ENCODE measurements at regions not wholly inside any gene's neighbourhood (a gene's known extent, or its start where the extent isn't known, plus 50 kb on each side); places are given as distances from the start of the nearest gene placed in this dataset.
"Not testable (repeated sequence)": the region's sequence is repeated elsewhere in the genome, so short reads cannot be mapped to it uniquely, and the experiment has no call there.

DNA sequence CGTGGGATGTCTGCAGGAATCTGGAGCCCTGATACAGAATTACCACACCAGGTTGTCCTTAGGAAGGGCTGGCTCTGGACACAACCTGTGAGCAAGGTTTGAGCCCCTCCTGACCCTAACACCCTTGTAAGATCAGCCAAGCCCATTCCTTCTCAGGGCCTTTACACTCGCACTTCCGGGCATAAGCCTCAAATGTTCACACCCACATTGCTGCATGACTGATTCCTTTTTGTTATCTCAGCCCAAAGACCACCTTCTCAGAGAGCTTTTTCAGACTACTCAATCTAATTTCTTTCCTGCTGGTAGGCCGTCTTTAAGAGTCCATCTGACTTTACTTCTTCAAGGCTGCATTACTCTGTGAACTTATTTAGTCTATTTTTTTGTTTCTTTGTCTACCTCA is 464.0 kb upstream of the SPRED2 start:
- TF ChIP-seq, protein P1, sequence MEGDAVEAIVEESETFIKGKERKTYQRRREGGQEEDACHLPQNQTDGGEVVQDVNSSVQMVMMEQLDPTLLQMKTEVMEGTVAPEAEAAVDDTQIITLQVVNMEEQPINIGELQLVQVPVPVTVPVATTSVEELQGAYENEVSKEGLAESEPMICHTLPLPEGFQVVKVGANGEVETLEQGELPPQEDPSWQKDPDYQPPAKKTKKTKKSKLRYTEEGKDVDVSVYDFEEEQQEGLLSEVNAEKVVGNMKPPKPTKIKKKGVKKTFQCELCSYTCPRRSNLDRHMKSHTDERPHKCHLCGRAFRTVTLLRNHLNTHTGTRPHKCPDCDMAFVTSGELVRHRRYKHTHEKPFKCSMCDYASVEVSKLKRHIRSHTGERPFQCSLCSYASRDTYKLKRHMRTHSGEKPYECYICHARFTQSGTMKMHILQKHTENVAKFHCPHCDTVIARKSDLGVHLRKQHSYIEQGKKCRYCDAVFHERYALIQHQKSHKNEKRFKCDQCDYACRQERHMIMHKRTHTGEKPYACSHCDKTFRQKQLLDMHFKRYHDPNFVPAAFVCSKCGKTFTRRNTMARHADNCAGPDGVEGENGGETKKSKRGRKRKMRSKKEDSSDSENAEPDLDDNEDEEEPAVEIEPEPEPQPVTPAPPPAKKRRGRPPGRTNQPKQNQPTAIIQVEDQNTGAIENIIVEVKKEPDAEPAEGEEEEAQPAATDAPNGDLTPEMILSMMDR (IDR thresholded peaks at IDR 0.05) = no peak
- no peak for TF ChIP-seq POLR2A (IDR thresholded peaks at IDR 0.05)
- Histone ChIP-seq H3K27ac (no peak overlapping the region), H3K4me3 (no peak overlapping the region), H3K36me3 (replicated peaks in 1 of 2; ENCODE audit: insufficient read depth in 1 of 2, low read depth in 2 of 2) (no peaks in the 10 kb centered on the region), H3K4me1 (no peaks in the 10 kb centered on the region), H3K9me3 (no peaks in the 10 kb centered on the region), H3K27me3 (no peaks in the 10 kb centered on the region)
- ATAC-seq (no peak), DNase-seq (no peak)
- intact Hi-C loops (cut with DNase I) = no loop called here
- WGBS, 2 donors = 74 to 92% methylated on average over 4 of the region's 4 CpGs

- DNase-seq; H3K4me1 ChIP-seq; H3K9me3 ChIP-seq; H3K4me3 ChIP-seq; intact Hi-C loops (cut with DNase I); ATAC-seq; H3K36me3 ChIP-seq (replicated peaks in 1 of 2; ENCODE audit: insufficient read depth in 1 of 2, low read depth in 2 of 2); H3K27me3 ChIP-seq; H3K27ac ChIP-seq: not testable (repeated sequence)
- 39 to 47% methylated on average over 6 of the region's 6 CpGs for WGBS, 2 donors
Measured at GRCh38 chr2:65890131-65890530, 457.7 kb upstream of the SPRED2 start.

- no peak overlapping the region for H3K4me3 ChIP-seq
- no peaks in the 10 kb centered on the region for H3K36me3 ChIP-seq (replicated peaks in 1 of 2; ENCODE audit: insufficient read depth in 1 of 2, low read depth in 2 of 2)
- no peak for ATAC-seq
- no peak for DNase-seq
- TF ChIP-seq, protein P1 (IDR thresholded peaks at IDR 0.05) = no peak
- TF ChIP-seq POLR2A (IDR thresholded peaks at IDR 0.05) = no peak
- 52 to 55% methylated on average over 1 of the region's 1 CpG for WGBS, 2 donors
- no peaks in the 10 kb centered on the region for H3K4me1 ChIP-seq
- H3K27me3 ChIP-seq = no peaks in the 10 kb centered on the region
- H3K27ac ChIP-seq = no peak overlapping the region
- intact Hi-C loops (cut with DNase I) = no loop called here
- H3K9me3 ChIP-seq = no peaks in the 10 kb centered on the region
Measured at GRCh38 chr2:65885266-65885665, 452.9 kb upstream of the SPRED2 start.

GRCh38 chr2:65881592-65881991 is 449.2 kb upstream of the SPRED2 start:
- ATAC-seq = no peak
- H3K27me3 ChIP-seq = no peaks in the 10 kb centered on the region
- 26 to 58% methylated on average over 1 of the region's 1 CpG for WGBS, 2 donors
- H3K27ac ChIP-seq = no peak overlapping the region
- no peaks in the 10 kb centered on the region for H3K36me3 ChIP-seq (replicated peaks in 1 of 2; ENCODE audit: insufficient read depth in 1 of 2, low read depth in 2 of 2)
- intact Hi-C loops (cut with DNase I) = no loop called here
- H3K4me1 ChIP-seq = no peaks in the 10 kb centered on the region
- TF ChIP-seq POLR2A (IDR thresholded peaks at IDR 0.05) = no peak
- TF ChIP-seq, protein P1 (IDR thresholded peaks at IDR 0.05) = no peak
- DNase-seq = no peak
- no peaks in the 10 kb centered on the region for H3K9me3 ChIP-seq
- H3K4me3 ChIP-seq = no peak overlapping the region

DNA sequence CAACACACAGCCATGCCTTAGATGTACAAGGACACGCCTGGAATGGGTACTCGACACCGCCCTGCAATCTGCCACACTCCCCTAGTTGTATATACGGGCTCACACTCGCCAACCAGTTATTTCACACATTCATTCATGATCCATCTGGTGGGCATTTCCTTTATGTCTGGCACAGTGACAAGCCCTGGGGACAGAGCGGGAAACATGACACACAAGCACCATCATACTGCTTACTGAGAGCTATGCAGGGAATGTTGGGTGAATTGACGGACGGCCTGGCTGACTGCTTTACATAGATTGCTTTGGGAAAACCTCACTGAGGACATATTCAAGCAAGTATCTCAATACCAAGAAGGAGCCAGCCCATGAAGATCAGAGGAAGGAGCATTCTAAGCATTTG is 448.0 kb upstream of the SPRED2 start:
- whole genome bisulfite sequencing, 2 donors = 81 to 82% methylated on average over 8 of the region's 8 CpGs
- Histone ChIP-seq H3K27ac (no peak overlapping the region), H3K36me3 (replicated peaks in 1 of 2; ENCODE audit: insufficient read depth in 1 of 2, low read depth in 2 of 2) (no peaks in the 10 kb centered on the region), H3K4me1 (no peaks in the 10 kb centered on the region), H3K9me3 (no peaks in the 10 kb centered on the region), H3K4me3 (no peak overlapping the region), H3K27me3 (no peaks in the 10 kb centered on the region)
- no peak for TF ChIP-seq POLR2A (IDR thresholded peaks at IDR 0.05)
- ATAC-seq (no peak), DNase-seq (no peak)
- intact Hi-C loops (cut with DNase I) = no loop called here

GRCh38 chr2:65878011-65878340 is 445.6 kb upstream of the SPRED2 start:
- Histone ChIP-seq H3K4me3 (no peak overlapping the region), H3K27me3 (no peaks in the 10 kb centered on the region), H3K27ac (no peak overlapping the region), H3K36me3 (replicated peaks in 1 of 2; ENCODE audit: insufficient read depth in 1 of 2, low read depth in 2 of 2) (no peaks in the 10 kb centered on the region), H3K4me1 (no peaks in the 10 kb centered on the region), H3K9me3 (no peaks in the 10 kb centered on the region)
- intact Hi-C loops (cut with DNase I) = no loop called here
- ATAC-seq (no peak), DNase-seq (no peak)
- TF ChIP-seq, protein P1 (IDR thresholded peaks at IDR 0.05) = no peak
- no peak for TF ChIP-seq POLR2A (IDR thresholded peaks at IDR 0.05)
- WGBS, 2 donors = 63 to 74% methylated on average over 3 of the region's 3 CpGs
